Neural progenitor cell (in vitro differentiated cells): ENCODE measurements at regions not wholly inside any gene's neighbourhood (a gene's known extent, or its start where the extent isn't known, plus 50 kb on each side); places are given as distances from the start of the nearest gene placed in this dataset.

Experiments
- DNase-seq: peaks from one replicate; pipeline ENCODE4 v3.0.0-alpha.2; 2016; ENCODE audit warnings: low spot score
- H2AFZ ChIP-seq: fragments of 200-600 bp; sonication (generic); replicated peaks from 2 replicates; pipeline ENCODE4 v1.6.1; 2016; ENCODE audit warnings: antibody characterized with exemption
- H3F3A ChIP-seq: fragments of 200-600 bp; sonication (generic); 2 replicates; pipeline ENCODE4 v1.6.1; 2016; ENCODE audit warnings: antibody characterized with exemption, low read depth
- H3K27ac ChIP-seq: fragments of 200-600 bp; sonication (generic); 2 replicates; pipeline ENCODE4 v1.5.1; 2016; ENCODE audit warnings: mild to moderate bottlenecking
- H3K27me3 ChIP-seq: fragments of 200-600 bp; sonication (generic); 2 replicates; pipeline ENCODE4 v1.6.1; 2016; ENCODE audit warnings: mild to moderate bottlenecking, moderate library complexity
- H3K36me3 ChIP-seq: fragments of 200-600 bp; sonication (generic); 2 replicates; pipeline ENCODE4 v1.5.1; 2016
- H3K4me1 ChIP-seq: fragments of 200-600 bp; sonication (generic); 2 replicates; pipeline ENCODE4 v1.6.1; 2016; ENCODE audit warnings: mixed run types
- H3K4me2 ChIP-seq: fragments of 200-600 bp; sonication (generic); 2 replicates; pipeline ENCODE4 v1.6.1; 2016
- H3K4me3 ChIP-seq: fragments of 200-600 bp; sonication (generic); 2 replicates; pipeline ENCODE4 v1.5.1; 2016
- H3K79me2 ChIP-seq: fragments of 200-600 bp; sonication (generic); 2 replicates; pipeline ENCODE4 v1.6.1; 2016; ENCODE audit warnings: low read depth
- H3K9ac ChIP-seq: fragments of 200-600 bp; sonication (generic); 2 replicates; pipeline ENCODE4 v1.6.1; 2016
- H3K9me3 ChIP-seq: fragments of 200-600 bp; sonication (generic); 2 replicates; pipeline ENCODE4 v1.5.1; 2016; ENCODE audit warnings: low read depth
- H4K20me1 ChIP-seq: fragments of 200-600 bp; sonication (generic); 2 replicates; pipeline ENCODE4 v1.6.1; 2016; ENCODE audit warnings: low read depth
- H3K27ac Mint-ChIP-seq: 3 replicates; pipeline ENCODE4 v1.8.0; 2021; ENCODE audit warnings: mixed read lengths
- H3K27me3 Mint-ChIP-seq: 2 replicates; pipeline ENCODE4 v1.8.0; 2022; ENCODE audit warnings: low read depth, mild to moderate bottlenecking, inconsistent platforms, moderate library complexity, mixed read lengths; ENCODE audit not compliant: insufficient read depth
- H3K36me3 Mint-ChIP-seq: 3 replicates; pipeline ENCODE4 v1.8.0; 2021; ENCODE audit warnings: mixed read lengths
- H3K4me1 Mint-ChIP-seq: 3 replicates; pipeline ENCODE4 v1.8.0; 2021; ENCODE audit warnings: mixed read lengths
- H3K4me3 Mint-ChIP-seq: 3 replicates; pipeline ENCODE4 v1.8.0; 2021; ENCODE audit warnings: mild to moderate bottlenecking, moderate library complexity, mixed read lengths
- H3K9me3 Mint-ChIP-seq: 3 replicates; pipeline ENCODE4 v1.8.0; 2020; ENCODE audit warnings: mixed read lengths
- EZH2 ChIP-seq: fragments of 200-600 bp; sonication (generic); IDR thresholded peaks from 2 replicates; pipeline ENCODE4 v1.6.1; 2017; ENCODE audit warnings: antibody characterized with exemption, mild to moderate bottlenecking, moderate library complexity
- EZH2phosphoT487 ChIP-seq: fragments of 200-600 bp; sonication (generic); IDR thresholded peaks from 2 replicates; pipeline ENCODE4 v1.6.1; 2017; ENCODE audit warnings: antibody characterized with exemption
- TF ChIP-seq, protein P1 (sequence below): fragments of 200-600 bp; sonication (generic); IDR thresholded peaks from 2 replicates; pipeline ENCODE4 v1.5.1; 2017; ENCODE audit warnings: antibody characterized with exemption, mild to moderate bottlenecking

- Histone ChIP-seq H3K9me3 (no peaks in the 10 kb centered on the region), H4K20me1 (no peaks in the 10 kb centered on the region), H3K79me2 (no peaks in the 10 kb centered on the region), H3K27me3 (no peaks in the 10 kb centered on the region), H3K27ac (no peak overlapping the region), H3K4me1 (no peaks in the 10 kb centered on the region), H3K4me3 (no peak overlapping the region), H3K4me2 (no peak overlapping the region), H3K36me3 (no peaks in the 10 kb centered on the region), H3F3A (no peaks in the 10 kb centered on the region), H2AFZ (no peak overlapping the region), H3K9ac (no peak overlapping the region)
- no peak for DNase-seq
- Mint-ChIP-seq H3K36me3 (no peaks in the 10 kb centered on the region), H3K27me3 (peaks cover 2% of the 10 kb centered on the region), H3K4me3 (no peak overlapping the region), H3K27ac (no peak overlapping the region), H3K4me1 (no peaks in the 10 kb centered on the region), H3K9me3 (no peaks in the 10 kb centered on the region)
- TF ChIP-seq EZH2phosphoT487, result no peak
- no peak for TF ChIP-seq EZH2
- TF ChIP-seq, protein P1, sequence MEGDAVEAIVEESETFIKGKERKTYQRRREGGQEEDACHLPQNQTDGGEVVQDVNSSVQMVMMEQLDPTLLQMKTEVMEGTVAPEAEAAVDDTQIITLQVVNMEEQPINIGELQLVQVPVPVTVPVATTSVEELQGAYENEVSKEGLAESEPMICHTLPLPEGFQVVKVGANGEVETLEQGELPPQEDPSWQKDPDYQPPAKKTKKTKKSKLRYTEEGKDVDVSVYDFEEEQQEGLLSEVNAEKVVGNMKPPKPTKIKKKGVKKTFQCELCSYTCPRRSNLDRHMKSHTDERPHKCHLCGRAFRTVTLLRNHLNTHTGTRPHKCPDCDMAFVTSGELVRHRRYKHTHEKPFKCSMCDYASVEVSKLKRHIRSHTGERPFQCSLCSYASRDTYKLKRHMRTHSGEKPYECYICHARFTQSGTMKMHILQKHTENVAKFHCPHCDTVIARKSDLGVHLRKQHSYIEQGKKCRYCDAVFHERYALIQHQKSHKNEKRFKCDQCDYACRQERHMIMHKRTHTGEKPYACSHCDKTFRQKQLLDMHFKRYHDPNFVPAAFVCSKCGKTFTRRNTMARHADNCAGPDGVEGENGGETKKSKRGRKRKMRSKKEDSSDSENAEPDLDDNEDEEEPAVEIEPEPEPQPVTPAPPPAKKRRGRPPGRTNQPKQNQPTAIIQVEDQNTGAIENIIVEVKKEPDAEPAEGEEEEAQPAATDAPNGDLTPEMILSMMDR, result no peak
These were observed 1138.0 kb upstream of the SLC10A2 start for GRCh38 chr13:104204177-104204576.

- H3K27me3 Mint-ChIP-seq, result peaks cover 4% of the 10 kb centered on the region
- Histone ChIP-seq H3K4me2 (no peak overlapping the region), H3F3A (no peaks in the 10 kb centered on the region), H3K9me3 (no peaks in the 10 kb centered on the region), H3K4me1 (no peaks in the 10 kb centered on the region), H3K79me2 (no peaks in the 10 kb centered on the region), H4K20me1 (no peaks in the 10 kb centered on the region), H2AFZ (peak overlapping the region; percentile 61), H3K36me3 (no peaks in the 10 kb centered on the region), H3K9ac (no peak overlapping the region), H3K27ac (no peak overlapping the region), H3K4me3 (no peak overlapping the region), H3K27me3 (no peaks in the 10 kb centered on the region)
- H3K36me3 Mint-ChIP-seq, result no peaks in the 10 kb centered on the region
- peaks cover 3% of the 10 kb centered on the region for H3K4me1 Mint-ChIP-seq
- TF ChIP-seq EZH2phosphoT487 (no peak), EZH2 (no peak)
- TF ChIP-seq, protein P1, result no peak
- no peak for DNase-seq
- no peak overlapping the region for H3K27ac Mint-ChIP-seq
- peaks cover 5% of the 10 kb centered on the region for H3K9me3 Mint-ChIP-seq
- no peak overlapping the region for H3K4me3 Mint-ChIP-seq
These were observed 1132.6 kb upstream of the SLC10A2 start for GRCh38 chr13:104198801-104199200.

- Histone ChIP-seq H3K79me2 (no peaks in the 10 kb centered on the region), H3K27ac (no peak overlapping the region), H4K20me1 (no peaks in the 10 kb centered on the region), H3F3A (no peaks in the 10 kb centered on the region), H3K4me3 (no peak overlapping the region), H3K9me3 (no peaks in the 10 kb centered on the region), H3K4me1 (no peaks in the 10 kb centered on the region), H3K36me3 (no peaks in the 10 kb centered on the region), H3K4me2 (no peak overlapping the region), H2AFZ (no peak overlapping the region), H3K27me3 (no peaks in the 10 kb centered on the region), H3K9ac (no peak overlapping the region)
- Mint-ChIP-seq H3K27ac (no peak overlapping the region), H3K27me3 (peaks cover 2% of the 10 kb centered on the region), H3K4me3 (no peak overlapping the region), H3K9me3 (peaks cover 8% of the 10 kb centered on the region), H3K4me1 (peaks cover 3% of the 10 kb centered on the region), H3K36me3 (no peaks in the 10 kb centered on the region)
- no peak for DNase-seq
- TF ChIP-seq, protein P1, result no peak
- TF ChIP-seq EZH2 (no peak), EZH2phosphoT487 (no peak)
These were observed 1130.4 kb upstream of the SLC10A2 start for GRCh38 chr13:104196611-104197010.
